ENCODE measurements at regions not wholly inside any gene's neighbourhood (a gene's known extent, or its start where the extent isn't known, plus 50 kb on each side); places are given as distances from the start of the nearest gene placed in this dataset.

DNA sequence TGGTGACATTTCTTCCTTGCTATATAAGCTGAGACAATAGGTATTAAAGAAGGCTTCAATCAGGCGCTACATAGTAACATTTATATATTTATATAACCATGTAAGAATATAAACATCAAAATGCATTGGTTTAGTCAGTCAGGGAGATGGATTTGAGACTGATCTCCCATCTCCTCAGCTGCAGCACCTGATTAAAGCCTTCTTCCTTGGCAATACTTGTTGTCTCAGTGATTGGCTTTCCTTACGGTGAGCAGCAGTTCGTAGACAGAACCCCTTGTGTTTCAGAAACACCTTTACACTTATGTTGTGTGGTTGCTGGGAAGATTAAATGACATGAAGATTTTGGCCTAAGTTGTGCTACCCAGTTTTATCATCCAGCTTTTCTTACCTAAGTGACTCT lies 323.3 kb upstream of the DUSP10 start:
- no peak for TF ChIP-seq POLR2AphosphoS5 (IDR thresholded peaks at IDR 0.05; ENCODE audit: low read depth, low read length)
- no peak for TF ChIP-seq CTCF (IDR thresholded peaks at IDR 0.05)
- TF ChIP-seq TCF12 (IDR thresholded peaks at IDR 0.05) = no peak
- TF ChIP-seq EP300 (IDR thresholded peaks at IDR 0.05; ENCODE audit: borderline replicate concordance in 1 of 2, low read depth in 1 of 2, low read length in 1 of 2) = no peak
- TF ChIP-seq, protein P1, sequence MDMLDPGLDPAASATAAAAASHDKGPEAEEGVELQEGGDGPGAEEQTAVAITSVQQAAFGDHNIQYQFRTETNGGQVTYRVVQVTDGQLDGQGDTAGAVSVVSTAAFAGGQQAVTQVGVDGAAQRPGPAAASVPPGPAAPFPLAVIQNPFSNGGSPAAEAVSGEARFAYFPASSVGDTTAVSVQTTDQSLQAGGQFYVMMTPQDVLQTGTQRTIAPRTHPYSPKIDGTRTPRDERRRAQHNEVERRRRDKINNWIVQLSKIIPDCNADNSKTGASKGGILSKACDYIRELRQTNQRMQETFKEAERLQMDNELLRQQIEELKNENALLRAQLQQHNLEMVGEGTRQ (IDR thresholded peaks at IDR 0.05; ENCODE audit: borderline replicate concordance, low read depth, low read length) = no peak
- no peak for TF ChIP-seq RCOR1 (IDR thresholded peaks at IDR 0.05; ENCODE audit: low read length)
- TF ChIP-seq FOXM1 (IDR thresholded peaks at IDR 0.05; ENCODE audit: low read depth) = no peak
